SU-DHL-6 (cell line): ENCODE measurements at regions not wholly inside any gene's neighbourhood (a gene's known extent, or its start where the extent isn't known, plus 50 kb on each side); places are given as distances from the start of the nearest gene placed in this dataset.

ENCODE experiments used
- H2AFZ ChIP-seq: fragments of 200-600 bp; sonication (generic); 2 replicates; pipeline ENCODE4 v1.6.1; 2014; ENCODE audit warnings: low read depth, mild to moderate bottlenecking, moderate library complexity, mixed read lengths, antibody characterized with exemption, low read length; ENCODE audit not compliant: severe bottlenecking
- H3F3A ChIP-seq: fragments of 200-600 bp; shearing (Covaris generic); 2 replicates; pipeline ENCODE4 v1.6.0; 2016; ENCODE audit warnings: antibody characterized with exemption, mild to moderate bottlenecking; ENCODE audit not compliant: insufficient read depth
- H3K27ac ChIP-seq: fragments of 200-600 bp; sonication (generic); 2 replicates; pipeline ENCODE4 v1.5.1; 2016; ENCODE audit warnings: low read depth, mild to moderate bottlenecking, low read length, moderate library complexity, mixed read lengths
- H3K27me3 ChIP-seq: fragments of 200-600 bp; sonication (generic), shearing (Covaris generic); 2 replicates; pipeline ENCODE4 v1.6.0; 2014; ENCODE audit warnings: mild to moderate bottlenecking, low read length
- H3K36me3 ChIP-seq: fragments of 200-600 bp; sonication (generic); 2 replicates; pipeline ENCODE4 v1.6.1; 2014; ENCODE audit warnings: mild to moderate bottlenecking, low read length, mixed read lengths
- H3K4me2 ChIP-seq: fragments of 300-600, 200-600 bp; shearing (Covaris generic), sonication (generic); 2 replicates; pipeline ENCODE4 v1.6.0; 2014; ENCODE audit warnings: low read length, low read depth, mild to moderate bottlenecking; ENCODE audit not compliant: poor library complexity, severe bottlenecking
- H3K4me3 ChIP-seq: fragments of 200-600 bp; sonication (generic); 2 replicates; pipeline ENCODE4 v1.5.1; 2014; ENCODE audit warnings: antibody characterized with exemption, low read length, mild to moderate bottlenecking, mixed read lengths; ENCODE audit not compliant: insufficient read depth, poor library complexity, severe bottlenecking
- H3K79me2 ChIP-seq: fragments of 200-600 bp; sonication (generic); 2 replicates; pipeline ENCODE4 v1.6.1; 2014; ENCODE audit warnings: mild to moderate bottlenecking, low read length, moderate library complexity; ENCODE audit not compliant: insufficient read depth
- H3K9ac ChIP-seq: fragments of 200-600 bp; sonication (generic); 2 replicates; pipeline ENCODE4 v1.7.0; 2014; ENCODE audit warnings: mild to moderate bottlenecking, low read length
- H3K9me2 ChIP-seq: fragments of 200-600 bp; sonication (generic); replicated peaks from 2 replicates; pipeline ENCODE4 v1.6.1; 2014; ENCODE audit warnings: low read length; ENCODE audit not compliant: insufficient read depth
- H3K9me3 ChIP-seq: fragments of 200-600 bp; sonication (generic); 2 replicates; pipeline ENCODE4 v1.6.1; 2014; ENCODE audit warnings: low read length, mixed read lengths; ENCODE audit not compliant: insufficient read depth
- H4K20me1 ChIP-seq: fragments of 200-600 bp; sonication (generic); 2 replicates; pipeline ENCODE4 v1.6.1; 2014; ENCODE audit warnings: low read depth, mild to moderate bottlenecking, antibody characterized with exemption, low read length, moderate library complexity, mixed read lengths
- EZH2phosphoT487 ChIP-seq: fragments of 200-600 bp; sonication (generic), shearing (Covaris generic); conservative IDR thresholded peaks from 2 replicates; pipeline ENCODE4 v1.6.1; 2018; ENCODE audit warnings: mild to moderate bottlenecking, antibody characterized with exemption, low read length, moderate library complexity, mixed read lengths
- TF ChIP-seq, protein P1 (sequence below): fragments of 200-600 bp; sonication (generic); IDR thresholded peaks from one replicate; pipeline ENCODE4 v1.5.1; 2017; ENCODE audit warnings: antibody characterized with exemption, mild to moderate bottlenecking, low read length, moderate library complexity; ENCODE audit not compliant: insufficient read depth, poor library complexity, severe bottlenecking

DNA sequence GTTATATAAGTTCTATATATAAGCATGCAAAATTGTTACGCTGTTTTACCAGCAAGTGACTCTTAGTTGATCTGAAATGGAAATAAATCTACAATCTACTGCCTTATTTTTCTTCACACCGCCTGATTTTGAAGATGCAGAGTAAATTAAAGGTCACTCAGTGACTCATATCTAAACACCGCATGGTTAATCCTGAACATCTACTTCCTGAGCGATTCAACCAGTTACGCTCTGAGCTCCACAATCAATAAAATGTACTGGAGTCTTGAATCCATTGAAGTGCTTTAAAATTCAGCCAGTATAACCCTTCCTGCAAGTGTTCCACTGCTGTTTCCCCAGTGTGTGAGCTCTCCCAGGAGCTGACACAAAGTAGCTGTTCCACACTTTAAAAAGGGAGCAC is 192.8 kb downstream of the SLC7A11 start:
- Histone ChIP-seq H4K20me1 (no peaks in the 10 kb centered on the region), H3K4me3 (no peak overlapping the region), H2AFZ (no peak overlapping the region), H3K27me3 (no peaks in the 10 kb centered on the region), H3K9ac (no peak overlapping the region), H3K36me3 (no peaks in the 10 kb centered on the region), H3F3A (no peaks in the 10 kb centered on the region), H3K9me3 (no peaks in the 10 kb centered on the region), H3K4me2 (no peak overlapping the region), H3K79me2 (no peaks in the 10 kb centered on the region), H3K9me2 (no peaks in the 10 kb centered on the region), H3K27ac (no peak overlapping the region)
- TF ChIP-seq, protein P1, sequence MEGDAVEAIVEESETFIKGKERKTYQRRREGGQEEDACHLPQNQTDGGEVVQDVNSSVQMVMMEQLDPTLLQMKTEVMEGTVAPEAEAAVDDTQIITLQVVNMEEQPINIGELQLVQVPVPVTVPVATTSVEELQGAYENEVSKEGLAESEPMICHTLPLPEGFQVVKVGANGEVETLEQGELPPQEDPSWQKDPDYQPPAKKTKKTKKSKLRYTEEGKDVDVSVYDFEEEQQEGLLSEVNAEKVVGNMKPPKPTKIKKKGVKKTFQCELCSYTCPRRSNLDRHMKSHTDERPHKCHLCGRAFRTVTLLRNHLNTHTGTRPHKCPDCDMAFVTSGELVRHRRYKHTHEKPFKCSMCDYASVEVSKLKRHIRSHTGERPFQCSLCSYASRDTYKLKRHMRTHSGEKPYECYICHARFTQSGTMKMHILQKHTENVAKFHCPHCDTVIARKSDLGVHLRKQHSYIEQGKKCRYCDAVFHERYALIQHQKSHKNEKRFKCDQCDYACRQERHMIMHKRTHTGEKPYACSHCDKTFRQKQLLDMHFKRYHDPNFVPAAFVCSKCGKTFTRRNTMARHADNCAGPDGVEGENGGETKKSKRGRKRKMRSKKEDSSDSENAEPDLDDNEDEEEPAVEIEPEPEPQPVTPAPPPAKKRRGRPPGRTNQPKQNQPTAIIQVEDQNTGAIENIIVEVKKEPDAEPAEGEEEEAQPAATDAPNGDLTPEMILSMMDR = no peak
- no peak for TF ChIP-seq EZH2phosphoT487

DNA sequence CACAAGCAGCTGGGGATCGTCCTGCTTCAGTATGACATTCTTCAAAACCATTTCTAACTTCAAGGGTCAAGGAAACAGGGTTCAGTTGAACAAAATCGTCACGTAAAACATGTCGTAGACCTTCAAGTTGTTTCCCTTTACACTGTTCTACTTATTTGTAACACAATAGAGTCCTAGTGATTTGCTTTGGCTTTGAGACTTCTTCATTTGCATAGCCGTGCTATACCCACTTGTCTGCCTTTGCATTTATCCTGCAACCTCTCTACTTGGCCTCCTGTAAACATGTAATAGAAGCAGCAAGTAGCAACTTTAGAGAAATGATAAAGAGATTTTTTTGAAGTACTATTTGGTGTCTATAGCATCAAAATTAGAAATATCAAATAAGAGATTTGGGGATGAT is 194.9 kb downstream of the SLC7A11 start:
- H3K4me2 ChIP-seq = no peak overlapping the region
- H3K4me3 ChIP-seq = no peak overlapping the region
- TF ChIP-seq, protein P1 = no peak
- TF ChIP-seq EZH2phosphoT487 = no peak
- no peaks in the 10 kb centered on the region for H4K20me1 ChIP-seq
- no peak overlapping the region for H3K9ac ChIP-seq
- no peaks in the 10 kb centered on the region for H3K9me2 ChIP-seq
- H3K79me2 ChIP-seq = no peaks in the 10 kb centered on the region
- H3K36me3 ChIP-seq = no peaks in the 10 kb centered on the region
- H3K9me3 ChIP-seq = no peaks in the 10 kb centered on the region
- H3K27ac ChIP-seq = no peak overlapping the region
- H3F3A ChIP-seq = no peaks in the 10 kb centered on the region
- H2AFZ ChIP-seq = no peak overlapping the region
- H3K27me3 ChIP-seq = no peaks in the 10 kb centered on the region

DNA sequence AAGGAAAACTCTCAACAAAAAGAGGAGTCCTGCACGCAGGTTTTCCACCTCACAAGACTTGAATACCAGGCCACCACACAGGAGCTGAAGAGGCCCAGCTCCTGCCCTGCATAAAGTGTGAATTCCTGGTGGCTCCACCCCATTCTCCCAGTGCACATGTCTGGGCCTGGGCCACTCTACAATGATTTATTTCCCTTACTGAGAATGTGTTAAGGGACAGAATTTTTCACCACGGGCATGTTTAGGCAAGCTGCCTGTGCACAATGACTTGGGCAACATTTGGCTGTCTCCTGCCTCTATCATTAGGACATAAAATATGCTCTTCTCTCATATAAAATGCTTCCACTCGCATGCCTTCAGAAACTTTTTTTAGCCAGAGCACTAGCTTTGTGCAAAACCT is 197.1 kb downstream of the SLC7A11 start:
- Histone ChIP-seq H4K20me1 (no peaks in the 10 kb centered on the region), H3K27me3 (no peaks in the 10 kb centered on the region), H3K36me3 (no peaks in the 10 kb centered on the region), H3K79me2 (no peaks in the 10 kb centered on the region), H3K9me3 (no peaks in the 10 kb centered on the region), H3F3A (no peaks in the 10 kb centered on the region), H3K4me3 (no peak overlapping the region), H3K27ac (no peak overlapping the region), H3K9me2 (no peaks in the 10 kb centered on the region), H2AFZ (no peak overlapping the region), H3K4me2 (no peak overlapping the region), H3K9ac (no peak overlapping the region)
- TF ChIP-seq, protein P1 = no peak
- no peak for TF ChIP-seq EZH2phosphoT487
